ENCODE measurements at regions not wholly inside any gene's neighbourhood (a gene's known extent, or its start where the extent isn't known, plus 50 kb on each side); places are given as distances from the start of the nearest gene placed in this dataset.

DNA sequence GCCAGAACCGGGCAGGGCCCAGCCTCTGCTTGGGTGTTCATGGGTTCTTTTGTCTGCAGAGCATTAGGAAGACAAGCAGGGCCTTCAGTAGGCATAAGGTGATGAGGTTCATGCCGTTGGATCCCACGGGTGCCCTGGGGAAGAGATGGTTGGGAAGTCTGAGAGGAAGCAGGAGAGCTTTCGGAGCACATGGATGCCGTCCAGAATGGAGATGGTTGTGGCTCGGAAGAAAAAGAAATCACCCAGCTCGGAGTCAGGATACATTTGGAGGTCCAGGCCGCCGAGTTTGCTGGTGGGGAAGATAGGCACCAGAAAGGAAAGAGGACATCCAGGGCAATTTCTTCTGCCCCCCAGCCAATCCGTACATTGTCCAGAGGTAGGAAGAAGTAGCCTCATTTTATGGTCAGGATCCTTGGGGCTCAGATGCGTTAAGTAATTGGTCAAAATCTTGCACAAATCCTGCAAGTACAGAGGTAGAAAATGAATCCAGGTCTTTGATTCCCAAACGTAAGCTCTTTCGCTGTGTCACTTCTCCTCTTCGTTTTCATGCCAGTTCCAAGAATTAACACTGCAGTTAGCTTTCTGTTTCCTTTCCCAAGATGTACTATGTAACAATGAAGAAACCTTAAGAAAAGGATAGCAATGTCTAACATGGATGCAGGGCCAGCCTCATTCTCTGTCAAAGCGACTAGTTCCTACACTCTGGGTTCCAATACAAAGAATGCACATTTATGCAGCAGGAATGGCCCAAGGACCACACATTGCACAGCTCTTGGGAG lies 147.8 kb upstream of the KLF6 start:
- ATAC-seq (no peak), DNase-seq (ENCODE audit: low spot score) (no peak)
- H3K27me3 Mint-ChIP-seq (ENCODE audit: low read depth), result no peaks in the 10 kb centered on the region
- no peaks in the 10 kb centered on the region for H3K36me3 Mint-ChIP-seq
- 0 out of 2 replicates have a peak, but pooled peaks cover 5% of the 10 kb centered on the region for H3K4me1 Mint-ChIP-seq
- POLR2A ChIA-PET, result no interaction called here
- no peak overlapping the region for H3K27ac Mint-ChIP-seq
- CTCF ChIA-PET, result no interaction called here
- H3K4me3 Mint-ChIP-seq, result no peak overlapping the region
- no peaks in the 10 kb centered on the region for H3K9me3 Mint-ChIP-seq
- TF ChIP-seq CREM (CRISPR knock-in tag; IDR thresholded peaks at IDR 0.05), result no peak
- TF ChIP-seq NR2C2 (CRISPR knock-in tag; IDR thresholded peaks at IDR 0.05), result no peak
- TF ChIP-seq, protein P1, sequence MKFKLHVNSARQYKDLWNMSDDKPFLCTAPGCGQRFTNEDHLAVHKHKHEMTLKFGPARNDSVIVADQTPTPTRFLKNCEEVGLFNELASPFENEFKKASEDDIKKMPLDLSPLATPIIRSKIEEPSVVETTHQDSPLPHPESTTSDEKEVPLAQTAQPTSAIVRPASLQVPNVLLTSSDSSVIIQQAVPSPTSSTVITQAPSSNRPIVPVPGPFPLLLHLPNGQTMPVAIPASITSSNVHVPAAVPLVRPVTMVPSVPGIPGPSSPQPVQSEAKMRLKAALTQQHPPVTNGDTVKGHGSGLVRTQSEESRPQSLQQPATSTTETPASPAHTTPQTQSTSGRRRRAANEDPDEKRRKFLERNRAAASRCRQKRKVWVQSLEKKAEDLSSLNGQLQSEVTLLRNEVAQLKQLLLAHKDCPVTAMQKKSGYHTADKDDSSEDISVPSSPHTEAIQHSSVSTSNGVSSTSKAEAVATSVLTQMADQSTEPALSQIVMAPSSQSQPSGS (CRISPR knock-in tag; IDR thresholded peaks at IDR 0.05; ENCODE audit: borderline replicate concordance, low read depth), result no peak
- TF ChIP-seq, protein P2, sequence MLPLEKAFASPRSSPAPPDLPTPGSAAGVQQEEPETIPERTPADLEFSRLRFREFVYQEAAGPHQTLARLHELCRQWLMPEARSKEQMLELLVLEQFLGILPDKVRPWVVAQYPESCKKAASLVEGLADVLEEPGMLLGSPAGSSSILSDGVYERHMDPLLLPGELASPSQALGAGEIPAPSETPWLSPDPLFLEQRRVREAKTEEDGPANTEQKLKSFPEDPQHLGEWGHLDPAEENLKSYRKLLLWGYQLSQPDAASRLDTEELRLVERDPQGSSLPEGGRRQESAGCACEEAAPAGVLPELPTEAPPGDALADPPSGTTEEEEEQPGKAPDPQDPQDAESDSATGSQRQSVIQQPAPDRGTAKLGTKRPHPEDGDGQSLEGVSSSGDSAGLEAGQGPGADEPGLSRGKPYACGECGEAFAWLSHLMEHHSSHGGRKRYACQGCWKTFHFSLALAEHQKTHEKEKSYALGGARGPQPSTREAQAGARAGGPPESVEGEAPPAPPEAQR (CRISPR knock-in tag; IDR thresholded peaks at IDR 0.05), result no peak
- TF ChIP-seq AFF4 (CRISPR knock-in tag; IDR thresholded peaks at IDR 0.05; ENCODE audit: borderline replicate concordance), result no peak
- no peak for TF ChIP-seq PRDM15 (CRISPR knock-in tag; IDR thresholded peaks at IDR 0.05)
- no peak for TF ChIP-seq SOX15 (CRISPR knock-in tag; IDR thresholded peaks at IDR 0.05)
- TF ChIP-seq GABPB1 (CRISPR knock-in tag; IDR thresholded peaks at IDR 0.05), result no peak
- TF ChIP-seq SP1 (CRISPR knock-in tag; conservative IDR thresholded peaks at IDR 0.05), result no peak
- TF ChIP-seq, protein P3, sequence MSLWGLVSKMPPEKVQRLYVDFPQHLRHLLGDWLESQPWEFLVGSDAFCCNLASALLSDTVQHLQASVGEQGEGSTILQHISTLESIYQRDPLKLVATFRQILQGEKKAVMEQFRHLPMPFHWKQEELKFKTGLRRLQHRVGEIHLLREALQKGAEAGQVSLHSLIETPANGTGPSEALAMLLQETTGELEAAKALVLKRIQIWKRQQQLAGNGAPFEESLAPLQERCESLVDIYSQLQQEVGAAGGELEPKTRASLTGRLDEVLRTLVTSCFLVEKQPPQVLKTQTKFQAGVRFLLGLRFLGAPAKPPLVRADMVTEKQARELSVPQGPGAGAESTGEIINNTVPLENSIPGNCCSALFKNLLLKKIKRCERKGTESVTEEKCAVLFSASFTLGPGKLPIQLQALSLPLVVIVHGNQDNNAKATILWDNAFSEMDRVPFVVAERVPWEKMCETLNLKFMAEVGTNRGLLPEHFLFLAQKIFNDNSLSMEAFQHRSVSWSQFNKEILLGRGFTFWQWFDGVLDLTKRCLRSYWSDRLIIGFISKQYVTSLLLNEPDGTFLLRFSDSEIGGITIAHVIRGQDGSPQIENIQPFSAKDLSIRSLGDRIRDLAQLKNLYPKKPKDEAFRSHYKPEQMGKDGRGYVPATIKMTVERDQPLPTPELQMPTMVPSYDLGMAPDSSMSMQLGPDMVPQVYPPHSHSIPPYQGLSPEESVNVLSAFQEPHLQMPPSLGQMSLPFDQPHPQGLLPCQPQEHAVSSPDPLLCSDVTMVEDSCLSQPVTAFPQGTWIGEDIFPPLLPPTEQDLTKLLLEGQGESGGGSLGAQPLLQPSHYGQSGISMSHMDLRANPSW (CRISPR knock-in tag; conservative IDR thresholded peaks at IDR 0.05; ENCODE audit: low read depth), result no peak
- no peak for TF ChIP-seq ZNF423 (CRISPR knock-in tag; IDR thresholded peaks at IDR 0.05)
- no peak for TF ChIP-seq SMAD4 (CRISPR knock-in tag; IDR thresholded peaks at IDR 0.05)
- TF ChIP-seq, protein P4, sequence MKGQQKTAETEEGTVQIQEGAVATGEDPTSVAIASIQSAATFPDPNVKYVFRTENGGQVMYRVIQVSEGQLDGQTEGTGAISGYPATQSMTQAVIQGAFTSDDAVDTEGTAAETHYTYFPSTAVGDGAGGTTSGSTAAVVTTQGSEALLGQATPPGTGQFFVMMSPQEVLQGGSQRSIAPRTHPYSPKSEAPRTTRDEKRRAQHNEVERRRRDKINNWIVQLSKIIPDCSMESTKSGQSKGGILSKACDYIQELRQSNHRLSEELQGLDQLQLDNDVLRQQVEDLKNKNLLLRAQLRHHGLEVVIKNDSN (CRISPR knock-in tag; IDR thresholded peaks at IDR 0.05), result no peak
- no peak for TF ChIP-seq ZNF219 (CRISPR knock-in tag; IDR thresholded peaks at IDR 0.05; ENCODE audit: borderline replicate concordance)
